NCI-H524 (cell line): ENCODE measurements at regions not wholly inside any gene's neighbourhood (a gene's known extent, or its start where the extent isn't known, plus 50 kb on each side); places are given as distances from the start of the nearest gene placed in this dataset.
"Not testable (repeated sequence)": the region's sequence is repeated elsewhere in the genome, so short reads cannot be mapped to it uniquely, and the experiment has no call there.

Source experiments
- DNase-seq, 2 experiments: peaks; one replicate each; lab custom pipeline; 2025; lab: John Stamatoyannopoulos, UW

GRCh38 chr13:79614250-79614918, 133.4 kb downstream of the NDFIP2 start:
- no peak for DNase-seq

GRCh38 chr13:79612604-79613003, 131.6 kb downstream of the NDFIP2 start:
- no peak for DNase-seq

- DNase-seq: not testable (repeated sequence)
Observed at GRCh38 chr13:79607895-79608294, 126.9 kb downstream of the NDFIP2 start.
